Progenitor cell of endocrine pancreas (in vitro differentiated cells): ENCODE measurements at regions not wholly inside any gene's neighbourhood (a gene's known extent, or its start where the extent isn't known, plus 50 kb on each side); places are given as distances from the start of the nearest gene placed in this dataset.

Experiments
- DNase-seq: peaks from one replicate; pipeline ENCODE4 v3.0.0; 2021; ENCODE audit warnings: low spot score; ENCODE audit not compliant: unreplicated experiment
- H3K27ac Mint-ChIP-seq: 2 replicates; pipeline ENCODE4 v1.8.0; 2021; ENCODE audit warnings: mild to moderate bottlenecking, moderate library complexity, mixed read lengths
- H3K27me3 Mint-ChIP-seq: 2 replicates; pipeline ENCODE4 v1.8.0; 2021; ENCODE audit warnings: mixed read lengths
- H3K36me3 Mint-ChIP-seq: 2 replicates; pipeline ENCODE4 v1.8.0; 2022; ENCODE audit warnings: mixed read lengths; ENCODE audit not compliant: insufficient read depth
- H3K4me1 Mint-ChIP-seq: 2 replicates; pipeline ENCODE4 v1.8.0; 2021; ENCODE audit warnings: low read depth, mixed read lengths
- H3K4me3 Mint-ChIP-seq: 2 replicates; pipeline ENCODE4 v1.8.0; 2021; ENCODE audit warnings: low read depth, mild to moderate bottlenecking, moderate library complexity, mixed read lengths
- H3K9me3 Mint-ChIP-seq: 2 replicates; pipeline ENCODE4 v1.8.0; 2021; ENCODE audit warnings: low read depth, mixed read lengths
- TF ChIP-seq, protein P1 (sequence below): fragments of 200-600 bp; sonication (generic); IDR thresholded peaks from one replicate; pipeline ENCODE4 v1.5.0; 2021; ENCODE audit warnings: antibody characterized with exemption, mild to moderate bottlenecking; ENCODE audit not compliant: unreplicated experiment

DNA sequence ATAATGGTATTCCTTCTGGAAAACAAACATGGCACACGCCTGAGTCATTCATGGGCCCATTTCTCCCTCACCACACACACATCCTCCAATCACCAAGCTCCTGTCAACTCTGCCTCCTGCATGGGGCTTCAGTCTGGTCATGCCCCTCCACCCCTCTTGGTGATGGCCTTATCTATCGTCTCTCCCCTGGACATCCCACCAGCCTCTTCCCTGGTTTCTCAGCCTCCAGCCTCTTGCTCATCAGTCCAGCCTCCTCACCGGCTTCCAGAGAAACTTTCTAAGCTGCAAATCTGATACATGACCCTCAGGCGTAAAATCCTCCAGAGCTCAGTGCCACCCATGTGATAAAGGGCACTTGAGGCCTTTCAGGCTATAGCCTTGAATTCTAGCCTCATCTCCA lies 243.9 kb downstream of the FOXD2 start:
- peaks cover 50% of the 10 kb centered on the region for H3K27me3 Mint-ChIP-seq
- DNase-seq: no peak
- H3K4me3 Mint-ChIP-seq: no peak overlapping the region
- H3K36me3 Mint-ChIP-seq: no peaks in the 10 kb centered on the region
- H3K27ac Mint-ChIP-seq: no peak overlapping the region
- TF ChIP-seq, protein P1, sequence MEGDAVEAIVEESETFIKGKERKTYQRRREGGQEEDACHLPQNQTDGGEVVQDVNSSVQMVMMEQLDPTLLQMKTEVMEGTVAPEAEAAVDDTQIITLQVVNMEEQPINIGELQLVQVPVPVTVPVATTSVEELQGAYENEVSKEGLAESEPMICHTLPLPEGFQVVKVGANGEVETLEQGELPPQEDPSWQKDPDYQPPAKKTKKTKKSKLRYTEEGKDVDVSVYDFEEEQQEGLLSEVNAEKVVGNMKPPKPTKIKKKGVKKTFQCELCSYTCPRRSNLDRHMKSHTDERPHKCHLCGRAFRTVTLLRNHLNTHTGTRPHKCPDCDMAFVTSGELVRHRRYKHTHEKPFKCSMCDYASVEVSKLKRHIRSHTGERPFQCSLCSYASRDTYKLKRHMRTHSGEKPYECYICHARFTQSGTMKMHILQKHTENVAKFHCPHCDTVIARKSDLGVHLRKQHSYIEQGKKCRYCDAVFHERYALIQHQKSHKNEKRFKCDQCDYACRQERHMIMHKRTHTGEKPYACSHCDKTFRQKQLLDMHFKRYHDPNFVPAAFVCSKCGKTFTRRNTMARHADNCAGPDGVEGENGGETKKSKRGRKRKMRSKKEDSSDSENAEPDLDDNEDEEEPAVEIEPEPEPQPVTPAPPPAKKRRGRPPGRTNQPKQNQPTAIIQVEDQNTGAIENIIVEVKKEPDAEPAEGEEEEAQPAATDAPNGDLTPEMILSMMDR: no peak
- H3K4me1 Mint-ChIP-seq: peaks cover 13% of the 10 kb centered on the region
- H3K9me3 Mint-ChIP-seq: no peaks in the 10 kb centered on the region

DNA sequence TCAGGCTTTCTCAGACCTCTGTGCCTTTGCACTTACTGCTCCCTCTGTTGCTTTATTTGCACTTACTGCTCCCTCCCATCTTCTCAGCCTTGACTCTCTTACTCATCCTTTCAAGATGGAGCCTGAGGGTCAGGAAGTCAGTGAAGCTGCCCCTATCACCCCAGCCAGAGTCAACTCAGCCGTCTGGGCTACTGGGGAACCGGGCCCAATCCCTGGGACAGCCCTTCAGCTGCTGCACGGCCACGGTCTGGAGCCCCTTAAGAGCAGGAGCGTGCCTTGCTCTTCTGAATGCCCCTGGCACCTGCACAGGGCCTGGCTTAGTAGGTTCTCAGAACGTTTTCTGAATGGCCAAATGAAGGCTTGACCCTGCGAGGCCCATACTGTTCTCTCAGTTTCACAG lies 244.4 kb downstream of the FOXD2 start:
- H3K36me3 Mint-ChIP-seq: no peaks in the 10 kb centered on the region
- H3K4me1 Mint-ChIP-seq: peaks cover 16% of the 10 kb centered on the region
- no peaks in the 10 kb centered on the region for H3K9me3 Mint-ChIP-seq
- no peak for DNase-seq
- H3K27ac Mint-ChIP-seq: no peak overlapping the region
- no peak overlapping the region for H3K4me3 Mint-ChIP-seq
- TF ChIP-seq, protein P1: no peak
- peaks cover 47% of the 10 kb centered on the region for H3K27me3 Mint-ChIP-seq

DNA sequence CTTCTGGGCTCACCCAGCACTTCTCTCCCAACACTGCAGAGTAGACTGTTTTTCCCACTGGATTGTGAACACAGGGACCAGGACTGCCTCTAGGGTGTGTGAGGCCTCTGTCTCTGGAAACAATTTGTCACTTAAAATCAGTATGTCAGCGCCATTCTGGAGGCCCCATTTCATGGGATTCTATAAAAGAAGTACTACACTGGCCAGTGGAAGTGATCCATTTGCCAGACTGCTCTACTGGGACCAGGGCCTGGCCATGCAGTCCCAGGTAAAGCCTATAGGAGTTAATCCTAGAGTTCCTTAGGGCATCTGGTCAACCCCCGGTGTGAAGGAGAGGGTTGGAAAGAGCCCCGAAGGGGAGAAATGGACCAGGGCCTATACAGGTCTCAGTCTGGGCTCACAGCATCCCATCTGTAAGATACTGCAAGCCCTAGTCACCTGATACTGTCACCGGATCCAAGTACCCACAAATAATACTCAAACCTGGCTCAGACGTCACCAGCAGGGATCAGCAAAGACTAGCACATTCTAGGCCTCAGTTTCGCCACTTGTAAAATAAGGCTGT lies 245.0 kb downstream of the FOXD2 start:
- DNase-seq: no peak
- peaks cover 22% of the 10 kb centered on the region for H3K4me1 Mint-ChIP-seq
- no peaks in the 10 kb centered on the region for H3K36me3 Mint-ChIP-seq
- no peak overlapping the region for H3K4me3 Mint-ChIP-seq
- TF ChIP-seq, protein P1: no peak
- H3K9me3 Mint-ChIP-seq: no peaks in the 10 kb centered on the region
- H3K27me3 Mint-ChIP-seq: peaks cover 47% of the 10 kb centered on the region
- H3K27ac Mint-ChIP-seq: no peak overlapping the region

DNA sequence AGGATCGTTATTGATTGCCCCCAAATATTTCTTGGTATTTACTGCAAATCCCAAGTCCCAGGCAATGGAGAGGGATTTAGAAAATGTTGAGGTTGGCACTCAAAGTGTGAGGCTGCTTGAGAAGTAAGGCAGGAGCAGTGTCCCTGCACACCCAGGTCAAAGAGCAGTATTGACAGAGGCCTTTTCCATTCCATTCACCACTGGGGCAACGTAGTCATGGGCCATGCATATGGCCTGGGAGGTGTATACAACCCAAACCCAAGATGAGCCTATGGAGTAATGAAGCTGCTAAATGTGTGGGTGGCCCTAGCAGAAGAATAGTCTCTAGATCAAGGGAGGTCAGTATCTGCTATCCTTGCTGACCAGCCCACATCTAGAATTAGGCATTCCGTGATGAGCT lies 245.6 kb downstream of the FOXD2 start:
- peaks cover 25% of the 10 kb centered on the region for H3K4me1 Mint-ChIP-seq
- H3K9me3 Mint-ChIP-seq: no peaks in the 10 kb centered on the region
- H3K36me3 Mint-ChIP-seq: no peaks in the 10 kb centered on the region

DNA sequence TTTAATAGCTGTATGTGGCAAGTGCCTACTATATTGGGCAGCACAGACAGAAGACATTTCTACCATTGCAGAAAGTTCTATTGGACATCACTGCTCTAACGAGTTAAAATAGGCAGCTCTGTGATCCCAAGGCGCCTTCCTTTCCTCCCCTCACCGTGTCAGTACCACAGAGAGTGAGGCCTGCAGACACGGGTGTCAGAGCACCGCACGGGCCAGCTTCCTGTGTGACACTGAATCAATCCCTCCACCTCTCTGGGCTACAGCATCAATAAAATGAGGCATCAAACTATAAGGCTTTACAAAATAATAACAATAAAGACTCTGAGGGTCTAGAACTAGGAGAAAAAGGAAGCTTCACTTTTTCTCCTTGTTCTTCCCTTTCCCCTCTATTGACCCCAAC lies 246.7 kb downstream of the FOXD2 start:
- DNase-seq: no peak
- no peak overlapping the region for H3K27ac Mint-ChIP-seq
- TF ChIP-seq, protein P1: no peak
- peaks cover 35% of the 10 kb centered on the region for H3K27me3 Mint-ChIP-seq
- H3K9me3 Mint-ChIP-seq: no peaks in the 10 kb centered on the region
- H3K4me1 Mint-ChIP-seq: peaks cover 26% of the 10 kb centered on the region
- H3K36me3 Mint-ChIP-seq: no peaks in the 10 kb centered on the region
- no peak overlapping the region for H3K4me3 Mint-ChIP-seq

More for the DNA sequence above, 245.6 kb downstream of the FOXD2 start:
- Mint-ChIP-seq H3K4me3 (no peak overlapping the region), H3K27ac (no peak overlapping the region), H3K27me3 (peaks cover 45% of the 10 kb centered on the region)
- TF ChIP-seq, protein P1: no peak
- no peak for DNase-seq
